Colonic mucosa (tissue), 4 donors: ENCODE measurements at regions not wholly inside any gene's neighbourhood (a gene's known extent, or its start where the extent isn't known, plus 50 kb on each side); places are given as distances from the start of the nearest gene placed in this dataset.

ENCODE experiments used
- DNase-seq: peaks from one replicate; pipeline ENCODE4 v3.0.0-alpha.2; 2020
- H3K27ac ChIP-seq: fragments of 200-600 bp; one replicate; pipeline ENCODE4 v1.8.0; 2021
- H3K27me3 ChIP-seq: fragments of 200-600 bp; one replicate; pipeline ENCODE4 v1.8.0; 2021
- H3K36me3 ChIP-seq: fragments of 200-600 bp; one replicate; pipeline ENCODE4 v1.8.0; 2021
- H3K4me1 ChIP-seq: fragments of 200-600 bp; one replicate; pipeline ENCODE4 v1.8.0; 2021; ENCODE audit warnings: mild to moderate bottlenecking
- H3K4me3 ChIP-seq: fragments of 200-600 bp; one replicate; pipeline ENCODE4 v1.8.0; 2021
- H3K9ac ChIP-seq, 2 donors: one replicate each; pipeline ENCODE4 v1.7.0; 2013; ENCODE audit warnings: control low read depth in 2 of 2, low read depth in 2 of 2, low read length in 2 of 2
- H3K9me3 ChIP-seq: fragments of 200-600 bp; one replicate; pipeline ENCODE4 v1.8.0; 2021
- CTCF ChIP-seq: fragments of 200-600 bp; IDR thresholded peaks from one replicate; pipeline ENCODE4 v1.8.0; 2022; ENCODE audit warnings: antibody characterized with exemption, mild to moderate bottlenecking
- intact Hi-C: fragments of 100-400 bp; cut with DNase I; formaldehyde crosslinking; loops from one replicate; pipeline ENCODE4 v1.14.1; 2022
- donor health status: healthy.
- donor health status: DM: no; HTN: no; CAD: no.
- donor health status: DM: no; HTN: no; CAD: no.

GRCh38 chr22:42217752-42218280, 52.6 kb downstream of the TCF20 start:
- no peak overlapping the region for H3K27ac ChIP-seq
- no peak for DNase-seq
- no peak overlapping the region for H3K9ac ChIP-seq
- H3K4me1 ChIP-seq, result peaks cover 9% of the 10 kb centered on the region
- H3K9me3 ChIP-seq, result no peaks in the 10 kb centered on the region
- H3K36me3 ChIP-seq, result peaks cover 11% of the 10 kb centered on the region
- intact Hi-C loops, result no loop called here
- no peak overlapping the region for H3K4me3 ChIP-seq
- H3K27me3 ChIP-seq, result no peaks in the 10 kb centered on the region
- no peak for TF ChIP-seq CTCF

- Histone ChIP-seq H3K9ac (no peak overlapping the region), H3K36me3 (peaks cover 11% of the 10 kb centered on the region), H3K27me3 (no peaks in the 10 kb centered on the region), H3K9me3 (no peaks in the 10 kb centered on the region), H3K4me1 (peaks cover 9% of the 10 kb centered on the region), H3K27ac (no peak overlapping the region), H3K4me3 (no peak overlapping the region)
- DNase-seq, result no peak
- intact Hi-C loops, result no loop called here
- TF ChIP-seq CTCF, result no peak
Observed at GRCh38 chr22:42217019-42217751, 53.3 kb downstream of the TCF20 start.

GRCh38 chr22:42214633-42215415, 55.6 kb downstream of the TCF20 start:
- peaks cover 16% of the 10 kb centered on the region for H3K36me3 ChIP-seq
- peaks cover 9% of the 10 kb centered on the region for H3K4me1 ChIP-seq
- intact Hi-C loops, result no loop called here
- TF ChIP-seq CTCF, result no peak
- DNase-seq, result no peak
- no peaks in the 10 kb centered on the region for H3K9me3 ChIP-seq
- no peaks in the 10 kb centered on the region for H3K27me3 ChIP-seq
- H3K9ac ChIP-seq, result no peak overlapping the region
- no peak overlapping the region for H3K4me3 ChIP-seq
- no peak overlapping the region for H3K27ac ChIP-seq

GRCh38 chr22:42208362-42208761, 62.1 kb downstream of the TCF20 start:
- Histone ChIP-seq H3K27me3 (no peaks in the 10 kb centered on the region), H3K9ac (no peak overlapping the region), H3K36me3 (peaks cover 8% of the 10 kb centered on the region), H3K4me1 (no peaks in the 10 kb centered on the region), H3K9me3 (no peaks in the 10 kb centered on the region), H3K4me3 (no peak overlapping the region), H3K27ac (no peak overlapping the region)
- no peak for TF ChIP-seq CTCF
- intact Hi-C loops, result no loop called here
- DNase-seq, result no peak

- Histone ChIP-seq H3K4me3 (no peak overlapping the region), H3K4me1 (no peaks in the 10 kb centered on the region), H3K9me3 (no peaks in the 10 kb centered on the region), H3K27me3 (no peaks in the 10 kb centered on the region), H3K27ac (no peak overlapping the region), H3K9ac (no peak overlapping the region), H3K36me3 (peaks cover 5% of the 10 kb centered on the region)
- no peak for TF ChIP-seq CTCF
- intact Hi-C loops, result no loop called here
- DNase-seq, result no peak
Observed at GRCh38 chr22:42207918-42208317, 62.5 kb downstream of the TCF20 start.
